ENCODE measurements at regions not wholly inside any gene's neighbourhood (a gene's known extent, or its start where the extent isn't known, plus 50 kb on each side); places are given as distances from the start of the nearest gene placed in this dataset.
"Not testable (repeated sequence)": the region's sequence is repeated elsewhere in the genome, so short reads cannot be mapped to it uniquely, and the experiment has no call there.

GRCh38 chr6:90687775-90688380, 101.0 kb upstream of the MAP3K7 start:
- no peak for DNase-seq
- TF ChIP-seq POLR2AphosphoS5 (IDR thresholded peaks at IDR 0.05) (no peak), POLR2A (IDR thresholded peaks at IDR 0.05) (no peak), EP300 (IDR thresholded peaks at IDR 0.05) (no peak), CTCF (IDR thresholded peaks at IDR 0.05) (no peak)
- no peaks in the 10 kb centered on the region for H3K9me3 ChIP-seq
- no peaks in the 10 kb centered on the region for H3K4me1 ChIP-seq
- no peaks in the 10 kb centered on the region for H3K36me3 ChIP-seq
- H3K4me3 ChIP-seq, result no peak overlapping the region
- WGBS, 2 donors, result 73 to 84% methylated on average over 3 of the region's 3 CpGs
- no peak for ATAC-seq (ENCODE audit: low FRiP score in 2 of 2)
- no peaks in the 10 kb centered on the region for H3K27me3 ChIP-seq
- no peak overlapping the region for H3K27ac ChIP-seq

- no peak for DNase-seq
- 49 to 86% methylated on average over 2 of the region's 2 CpGs for WGBS, 2 donors
- TF ChIP-seq POLR2A (IDR thresholded peaks at IDR 0.05) (no peak), CTCF (IDR thresholded peaks at IDR 0.05) (no peak), POLR2AphosphoS5 (IDR thresholded peaks at IDR 0.05) (no peak), EP300 (IDR thresholded peaks at IDR 0.05) (no peak)
- Histone ChIP-seq H3K27me3 (no peaks in the 10 kb centered on the region), H3K36me3 (no peaks in the 10 kb centered on the region), H3K9me3 (no peaks in the 10 kb centered on the region), H3K4me3 (no peak overlapping the region), H3K27ac (no peak overlapping the region), H3K4me1 (no peaks in the 10 kb centered on the region)
- ATAC-seq (ENCODE audit: low FRiP score in 2 of 2), result no peak
These were observed 95.0 kb upstream of the MAP3K7 start for GRCh38 chr6:90681863-90682262.

- DNase-seq (no peak), ATAC-seq (ENCODE audit: low FRiP score in 2 of 2) (no peak)
- TF ChIP-seq EP300 (IDR thresholded peaks at IDR 0.05) (no peak), POLR2AphosphoS5 (IDR thresholded peaks at IDR 0.05) (no peak), CTCF (IDR thresholded peaks at IDR 0.05) (no peak), POLR2A (IDR thresholded peaks at IDR 0.05) (no peak)
- Histone ChIP-seq H3K27ac (no peak overlapping the region), H3K4me3 (no peak overlapping the region), H3K9me3 (no peaks in the 10 kb centered on the region), H3K4me1 (no peaks in the 10 kb centered on the region), H3K36me3 (no peaks in the 10 kb centered on the region), H3K27me3 (no peaks in the 10 kb centered on the region)
- WGBS, 2 donors, result 57 to 62% methylated on average over 10 of the region's 10 CpGs
These were observed 91.3 kb upstream of the MAP3K7 start for GRCh38 chr6:90678049-90678779.

GRCh38 chr6:90677440-90677839, 90.6 kb upstream of the MAP3K7 start:
- 69 to 78% methylated on average over 4 of the region's 4 CpGs for WGBS, 2 donors

GRCh38 chr6:90676516-90677300, 89.8 kb upstream of the MAP3K7 start:
- H3K9me3 ChIP-seq, result no peaks in the 10 kb centered on the region
- TF ChIP-seq POLR2A (IDR thresholded peaks at IDR 0.05) (no peak), CTCF (IDR thresholded peaks at IDR 0.05) (no peak), POLR2AphosphoS5 (IDR thresholded peaks at IDR 0.05) (no peak), EP300 (IDR thresholded peaks at IDR 0.05) (no peak)
- H3K4me1 ChIP-seq, result no peaks in the 10 kb centered on the region
- H3K4me3 ChIP-seq, result no peak overlapping the region
- no peak for ATAC-seq (ENCODE audit: low FRiP score in 2 of 2)
- no peaks in the 10 kb centered on the region for H3K27me3 ChIP-seq
- 53 to 67% methylated on average over 7 of the region's 7 CpGs for WGBS, 2 donors
- H3K36me3 ChIP-seq, result no peaks in the 10 kb centered on the region
- no peak for DNase-seq
- H3K27ac ChIP-seq, result no peak overlapping the region

More at GRCh38 chr6:90677440-90677839, 90.6 kb upstream of the MAP3K7 start:
- Histone ChIP-seq H3K9me3 (no peaks in the 10 kb centered on the region), H3K4me1 (no peaks in the 10 kb centered on the region), H3K4me3 (no peak overlapping the region), H3K36me3 (no peaks in the 10 kb centered on the region), H3K27me3 (no peaks in the 10 kb centered on the region), H3K27ac (no peak overlapping the region)
- DNase-seq, result no peak
- TF ChIP-seq POLR2AphosphoS5 (IDR thresholded peaks at IDR 0.05) (no peak), EP300 (IDR thresholded peaks at IDR 0.05) (no peak)
- no peak for ATAC-seq (ENCODE audit: low FRiP score in 2 of 2)

- H3K4me3 ChIP-seq; H3K9me3 ChIP-seq; H3K36me3 ChIP-seq; H3K27me3 ChIP-seq; H3K27ac ChIP-seq; DNase-seq; ATAC-seq (ENCODE audit: low FRiP score in 2 of 2); H3K4me1 ChIP-seq: not testable (repeated sequence)
- WGBS, 2 donors, result 96 to 97% methylated on average over 3 to 4 of the region's 8 CpGs
These were observed 88.2 kb upstream of the MAP3K7 start for GRCh38 chr6:90675107-90675506.

GRCh38 chr6:90674077-90674476, 87.2 kb upstream of the MAP3K7 start:
- H3K4me3 ChIP-seq; DNase-seq; H3K27me3 ChIP-seq; H3K36me3 ChIP-seq; H3K27ac ChIP-seq; ATAC-seq (ENCODE audit: low FRiP score in 2 of 2); H3K9me3 ChIP-seq; H3K4me1 ChIP-seq: not testable (repeated sequence)
- WGBS, 2 donors, result 68 to 78% methylated on average over 9 of the region's 9 CpGs

Data from upper lobe of left lung (tissue), 6 donors.